GM12878 (cell line): ENCODE measurements at regions not wholly inside any gene's neighbourhood (a gene's known extent, or its start where the extent isn't known, plus 50 kb on each side); places are given as distances from the start of the nearest gene placed in this dataset.

Source experiments
- JUND ChIP-seq: IDR thresholded peaks from 2 replicates; pipeline ENCODE4 v1.6.1; 2012; ENCODE audit warnings: low read depth, mild to moderate bottlenecking, low read length, improper control_type of control experiment, moderate library complexity
- LARP7 ChIP-seq: fragments of 450-650 bp; IDR thresholded peaks from 2 replicates; pipeline ENCODE4 v1.6.1; 2017; ENCODE audit warnings: mild to moderate bottlenecking
- PBX3 ChIP-seq: IDR thresholded peaks from 2 replicates; pipeline ENCODE4 v1.6.1; 2011; ENCODE audit warnings: mild to moderate bottlenecking, low read depth, low read length, moderate library complexity; ENCODE audit not compliant: insufficient replicate concordance
- RELB ChIP-seq: fragments of 450-650 bp; IDR thresholded peaks from 2 replicates; pipeline ENCODE4 v1.6.1; 2017; ENCODE audit warnings: low read depth, mild to moderate bottlenecking, moderate library complexity
- SKIL ChIP-seq: fragments of 450-650 bp; IDR thresholded peaks from 2 replicates; pipeline ENCODE4 v1.6.1; 2017; ENCODE audit warnings: mild to moderate bottlenecking, low read depth, inconsistent platforms; ENCODE audit not compliant: poor library complexity, severe bottlenecking
- SP1 ChIP-seq: IDR thresholded peaks from one replicate; pipeline ENCODE4 v1.6.1; 2011; ENCODE audit warnings: low read depth, low read length
- TAF1 ChIP-seq: IDR thresholded peaks from 2 replicates; pipeline ENCODE4 v1.6.1; 2011; ENCODE audit warnings: mild to moderate bottlenecking, low read depth, low read length, borderline replicate concordance
- TF ChIP-seq, protein P1 (sequence below), 3 experiments: IDR thresholded peaks in 2 of 3; conservative IDR thresholded peaks in 1 of 3; 2 replicates each; pipeline ENCODE4 v1.5.1; 2011; ENCODE audit warnings: low read depth in 3 of 3, low read length in 3 of 3, mild to moderate bottlenecking in 3 of 3, control low read depth in 2 of 3, moderate library complexity in 2 of 3, inconsistent platforms in 1 of 3, mixed read lengths in 1 of 3; ENCODE audit not compliant: control insufficient read depth in 2 of 3, insufficient read depth in 1 of 3; ENCODE audit errors: extremely low read depth in 1 of 3
- TF ChIP-seq, protein P2 (sequence below): IDR thresholded peaks from 2 replicates; pipeline ENCODE4 v1.6.1; 2012; ENCODE audit warnings: mild to moderate bottlenecking, low read depth, low read length

- TF ChIP-seq, protein P1, sequence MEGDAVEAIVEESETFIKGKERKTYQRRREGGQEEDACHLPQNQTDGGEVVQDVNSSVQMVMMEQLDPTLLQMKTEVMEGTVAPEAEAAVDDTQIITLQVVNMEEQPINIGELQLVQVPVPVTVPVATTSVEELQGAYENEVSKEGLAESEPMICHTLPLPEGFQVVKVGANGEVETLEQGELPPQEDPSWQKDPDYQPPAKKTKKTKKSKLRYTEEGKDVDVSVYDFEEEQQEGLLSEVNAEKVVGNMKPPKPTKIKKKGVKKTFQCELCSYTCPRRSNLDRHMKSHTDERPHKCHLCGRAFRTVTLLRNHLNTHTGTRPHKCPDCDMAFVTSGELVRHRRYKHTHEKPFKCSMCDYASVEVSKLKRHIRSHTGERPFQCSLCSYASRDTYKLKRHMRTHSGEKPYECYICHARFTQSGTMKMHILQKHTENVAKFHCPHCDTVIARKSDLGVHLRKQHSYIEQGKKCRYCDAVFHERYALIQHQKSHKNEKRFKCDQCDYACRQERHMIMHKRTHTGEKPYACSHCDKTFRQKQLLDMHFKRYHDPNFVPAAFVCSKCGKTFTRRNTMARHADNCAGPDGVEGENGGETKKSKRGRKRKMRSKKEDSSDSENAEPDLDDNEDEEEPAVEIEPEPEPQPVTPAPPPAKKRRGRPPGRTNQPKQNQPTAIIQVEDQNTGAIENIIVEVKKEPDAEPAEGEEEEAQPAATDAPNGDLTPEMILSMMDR (IDR thresholded peaks at IDR 0.05 in 2 of 3, conservative IDR thresholded peaks at IDR 0.05 in 1 of 3; ENCODE audit: control insufficient read depth in 2 of 3, extremely low read depth in 1 of 3, insufficient read depth in 1 of 3, low read depth in 3 of 3, low read length in 3 of 3), result no peak
- TF ChIP-seq TAF1 (no peak), RELB (no peak), PBX3 (no peak), SKIL (no peak), JUND (no peak), SP1 (no peak), LARP7 (no peak)
- TF ChIP-seq, protein P2, sequence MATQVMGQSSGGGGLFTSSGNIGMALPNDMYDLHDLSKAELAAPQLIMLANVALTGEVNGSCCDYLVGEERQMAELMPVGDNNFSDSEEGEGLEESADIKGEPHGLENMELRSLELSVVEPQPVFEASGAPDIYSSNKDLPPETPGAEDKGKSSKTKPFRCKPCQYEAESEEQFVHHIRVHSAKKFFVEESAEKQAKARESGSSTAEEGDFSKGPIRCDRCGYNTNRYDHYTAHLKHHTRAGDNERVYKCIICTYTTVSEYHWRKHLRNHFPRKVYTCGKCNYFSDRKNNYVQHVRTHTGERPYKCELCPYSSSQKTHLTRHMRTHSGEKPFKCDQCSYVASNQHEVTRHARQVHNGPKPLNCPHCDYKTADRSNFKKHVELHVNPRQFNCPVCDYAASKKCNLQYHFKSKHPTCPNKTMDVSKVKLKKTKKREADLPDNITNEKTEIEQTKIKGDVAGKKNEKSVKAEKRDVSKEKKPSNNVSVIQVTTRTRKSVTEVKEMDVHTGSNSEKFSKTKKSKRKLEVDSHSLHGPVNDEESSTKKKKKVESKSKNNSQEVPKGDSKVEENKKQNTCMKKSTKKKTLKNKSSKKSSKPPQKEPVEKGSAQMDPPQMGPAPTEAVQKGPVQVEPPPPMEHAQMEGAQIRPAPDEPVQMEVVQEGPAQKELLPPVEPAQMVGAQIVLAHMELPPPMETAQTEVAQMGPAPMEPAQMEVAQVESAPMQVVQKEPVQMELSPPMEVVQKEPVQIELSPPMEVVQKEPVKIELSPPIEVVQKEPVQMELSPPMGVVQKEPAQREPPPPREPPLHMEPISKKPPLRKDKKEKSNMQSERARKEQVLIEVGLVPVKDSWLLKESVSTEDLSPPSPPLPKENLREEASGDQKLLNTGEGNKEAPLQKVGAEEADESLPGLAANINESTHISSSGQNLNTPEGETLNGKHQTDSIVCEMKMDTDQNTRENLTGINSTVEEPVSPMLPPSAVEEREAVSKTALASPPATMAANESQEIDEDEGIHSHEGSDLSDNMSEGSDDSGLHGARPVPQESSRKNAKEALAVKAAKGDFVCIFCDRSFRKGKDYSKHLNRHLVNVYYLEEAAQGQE, result no peak
Measured at GRCh38 chr1:200333329-200333728, 76.5 kb downstream of the ZNF281 start.
